ENCODE measurements at regions not wholly inside any gene's neighbourhood (a gene's known extent, or its start where the extent isn't known, plus 50 kb on each side); places are given as distances from the start of the nearest gene placed in this dataset.
A peak's percentile ranks its signal among the peaks of the same experiment; 100 is the strongest.

DNA sequence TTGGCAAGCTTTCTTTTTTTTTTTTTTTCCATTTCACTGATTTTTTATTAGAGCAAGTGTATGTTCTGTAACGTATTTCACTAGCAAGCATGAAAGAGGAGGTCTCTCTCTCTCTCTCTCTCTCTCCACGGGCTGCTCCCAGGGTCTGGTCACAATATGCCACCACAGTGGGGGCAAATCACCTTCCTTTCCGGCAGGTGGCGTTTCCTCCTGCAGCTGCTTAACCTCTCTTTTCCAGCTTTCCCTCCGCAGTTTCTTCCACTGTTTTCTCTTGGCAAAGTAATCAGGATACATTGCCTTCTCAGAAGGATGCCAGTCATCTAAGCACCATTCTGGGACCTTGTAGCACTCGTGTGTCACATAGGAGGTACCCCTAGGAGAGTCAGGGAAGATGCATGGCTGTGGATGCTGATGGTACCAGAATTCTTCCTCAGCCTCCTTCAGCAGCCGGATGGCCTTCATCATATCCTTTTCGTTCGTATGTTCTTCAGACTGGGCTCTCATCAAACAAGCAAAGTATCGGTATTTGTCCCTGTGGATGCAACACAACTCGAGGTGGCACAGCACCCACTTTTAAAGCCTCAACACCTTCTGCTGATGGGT, 197.3 kb upstream of the PODXL start:
- TF ChIP-seq, protein P1, sequence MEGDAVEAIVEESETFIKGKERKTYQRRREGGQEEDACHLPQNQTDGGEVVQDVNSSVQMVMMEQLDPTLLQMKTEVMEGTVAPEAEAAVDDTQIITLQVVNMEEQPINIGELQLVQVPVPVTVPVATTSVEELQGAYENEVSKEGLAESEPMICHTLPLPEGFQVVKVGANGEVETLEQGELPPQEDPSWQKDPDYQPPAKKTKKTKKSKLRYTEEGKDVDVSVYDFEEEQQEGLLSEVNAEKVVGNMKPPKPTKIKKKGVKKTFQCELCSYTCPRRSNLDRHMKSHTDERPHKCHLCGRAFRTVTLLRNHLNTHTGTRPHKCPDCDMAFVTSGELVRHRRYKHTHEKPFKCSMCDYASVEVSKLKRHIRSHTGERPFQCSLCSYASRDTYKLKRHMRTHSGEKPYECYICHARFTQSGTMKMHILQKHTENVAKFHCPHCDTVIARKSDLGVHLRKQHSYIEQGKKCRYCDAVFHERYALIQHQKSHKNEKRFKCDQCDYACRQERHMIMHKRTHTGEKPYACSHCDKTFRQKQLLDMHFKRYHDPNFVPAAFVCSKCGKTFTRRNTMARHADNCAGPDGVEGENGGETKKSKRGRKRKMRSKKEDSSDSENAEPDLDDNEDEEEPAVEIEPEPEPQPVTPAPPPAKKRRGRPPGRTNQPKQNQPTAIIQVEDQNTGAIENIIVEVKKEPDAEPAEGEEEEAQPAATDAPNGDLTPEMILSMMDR (conservative IDR thresholded peaks at IDR 0.05; ENCODE audit: low read depth, low read length): 0 out of 2 replicates have a peak, but pooled peaks have one; percentile 15
- no peak for TF ChIP-seq POLR2A (IDR thresholded peaks at IDR 0.05; ENCODE audit: low read depth, low read length)
- TF ChIP-seq MAZ (IDR thresholded peaks at IDR 0.05; ENCODE audit: borderline replicate concordance, low read depth, low read length): no peak
- TF ChIP-seq MXI1 (IDR thresholded peaks at IDR 0.05; ENCODE audit: borderline replicate concordance, low read depth, low read length): no peak
- TF ChIP-seq CHD1 (IDR thresholded peaks at IDR 0.05; ENCODE audit: low read depth, low read length): no peak
- no peak for TF ChIP-seq SMC3 (IDR thresholded peaks at IDR 0.05; ENCODE audit: low read depth, low read length)

All from IMR-90 (cell line).